Heart right ventricle (tissue), 16 donors: ENCODE measurements at regions not wholly inside any gene's neighbourhood (a gene's known extent, or its start where the extent isn't known, plus 50 kb on each side); places are given as distances from the start of the nearest gene placed in this dataset.

Experiments
- ATAC-seq, 8 donors: fragments of 200-7000 bp; cut with Tn5 transposase; one replicate each; pipeline ENCODE4 v1.9.1; 2020; ENCODE audit warnings: mild to moderate bottlenecking in 8 of 8, moderate library complexity in 8 of 8, moderate number of reproducible peaks in 1 of 8
- DNase-seq, 2 donors: peaks; one replicate each; pipeline ENCODE4 v3.0.0-alpha.2; 2020
- H3K27ac ChIP-seq, 10 donors: fragments of 200-600 bp; sonication (generic) in 2 of 10; one replicate each; pipeline versions ENCODE4 v1.5.0 to v1.8.0; 2020 to 2022; ENCODE audit warnings: mild to moderate bottlenecking in 3 of 10
- H3K27me3 ChIP-seq, 7 donors: fragments of 200-600 bp; one replicate each; pipeline ENCODE4 v1.8.0; 2021 to 2022; ENCODE audit warnings: mild to moderate bottlenecking in 2 of 7
- H3K36me3 ChIP-seq, 9 donors: fragments of 200-600 bp; sonication (generic) in 1 of 9; one replicate each; pipeline versions ENCODE4 v1.5.0 to v1.8.0; 2020 to 2022; ENCODE audit warnings: mild to moderate bottlenecking in 2 of 9
- H3K4me1 ChIP-seq, 9 donors: fragments of 200-600 bp; sonication (generic) in 1 of 9; one replicate each; pipeline versions ENCODE4 v1.5.0 to v1.8.0; 2020 to 2022; ENCODE audit warnings: mild to moderate bottlenecking in 4 of 9
- H3K4me3 ChIP-seq, 10 donors: fragments of 200-600 bp; sonication (generic) in 2 of 10; one replicate each; pipeline versions ENCODE4 v1.5.0 to v1.8.0; 2020 to 2022; ENCODE audit warnings: mild to moderate bottlenecking in 7 of 10, moderate library complexity in 2 of 10
- H3K9me3 ChIP-seq, 11 donors: fragments of 200-600 bp in 10 of 11; sonication (generic) in 2 of 11; one replicate each; pipeline versions ENCODE4 v1.5.0 to v1.8.0; 2013 to 2022; ENCODE audit warnings: mild to moderate bottlenecking in 2 of 11, control low read depth in 1 of 11, moderate library complexity in 1 of 11
- CTCF ChIP-seq, 9 donors: fragments of 200-600 bp; sonication (generic) in 2 of 9; IDR thresholded peaks; one replicate each; pipeline versions ENCODE4 v1.5.0 to v1.8.0; 2021 to 2022; ENCODE audit warnings: antibody characterized with exemption in 9 of 9, mild to moderate bottlenecking in 5 of 9, moderate library complexity in 1 of 9
- WGBS, 2 donors: extraction: QIAGEN DNeasy Blood & Tissue Kit; methylation state at CpG; one replicate each; pipeline ENCODE4 v1.1.7; 2013; ENCODE audit warnings: inconsistent platforms in 1 of 2; 5-methylcytosine and 5-hydroxymethylcytosine counted together
- intact Hi-C, 10 donors: fragments of 100-400 bp; cut with DNase I; formaldehyde crosslinking; loops; one replicate each; pipeline versions ENCODE4 v1.11.1 to v1.14.2; 2022
- donor health status: Arrhythmogenic right ventricular cardiomyopathy.
- donor health status: ischemic (EF 13 %, LVEDD 7.1; RV severe dilation, severe dysfunction).
- donor health status: healthy with polysubstance abuse.
- donor health status: DM: no; HTN: yes; CAD: no.
- donor health status: DM: no; HTN: no; CAD: no.
- donor health status: ischemic (EF 25% LVEDD 6.9; RV normal size, moderate dysfunction).
- donor health status: ischemic (EF 25% LVEDD 5.7; RV mildly dilated, moderate dysfunction).
- donor health status: healthy.
- donor health status: DM: yes; HTN: yes; CAD: no.
- donor health status: Ischemic cardiomyopathy.
- donor health status: ischemic (EF 35%, LVEDD 5.7; RV mildly dilated, moderate dysfunction).
- donor health status: nonischemic (EF 11% LVEDD 7.7; RV severe dilation, severe dysfunction).
- donor health status: DM: yes; HTN: yes; CAD: no.
- donor health status: PGD.
- donor health status: ischemic (EF 29% LVEDD 5.4; RV normal size, mild dysfunction).
- donor health status: nonischemic (EF 23%, LVEDD 6.1; RV moderate dilation, normal function).

GRCh38 chr2:146143971-146144370 is 1624.1 kb upstream of the ZEB2 start:
- WGBS, 2 donors = 90 to 97% methylated on average over 1 of the region's 1 CpG
- no peaks in the 10 kb centered on the region for H3K27me3 ChIP-seq
- H3K36me3 ChIP-seq = no peaks in the 10 kb centered on the region
- no peak for ATAC-seq
- no peak overlapping the region for H3K27ac ChIP-seq
- intact Hi-C loops = no loop called here
- no peak for DNase-seq
- no peak overlapping the region for H3K4me3 ChIP-seq
- H3K4me1 ChIP-seq = no peaks in the 10 kb centered on the region
- no peaks in the 10 kb centered on the region for H3K9me3 ChIP-seq
- no peak for TF ChIP-seq CTCF (IDR thresholded peaks at IDR 0.05)

- 77 to 86% methylated on average over 3 of the region's 3 CpGs for WGBS, 2 donors
- DNase-seq = no peak
- TF ChIP-seq CTCF (IDR thresholded peaks at IDR 0.05) = no peak
- no peaks in the 10 kb centered on the region for H3K9me3 ChIP-seq
- H3K27ac ChIP-seq = no peak overlapping the region
- ATAC-seq = no peak
- no peak overlapping the region for H3K4me3 ChIP-seq
- H3K4me1 ChIP-seq = no peaks in the 10 kb centered on the region
- H3K27me3 ChIP-seq = no peaks in the 10 kb centered on the region
- intact Hi-C loops = no loop called here
- H3K36me3 ChIP-seq = no peaks in the 10 kb centered on the region
Observed at GRCh38 chr2:146138820-146139219, 1618.9 kb upstream of the ZEB2 start.

- TF ChIP-seq CTCF (IDR thresholded peaks at IDR 0.05) = no peak
- Histone ChIP-seq H3K36me3 (no peaks in the 10 kb centered on the region), H3K4me3 (no peak overlapping the region), H3K9me3 (no peaks in the 10 kb centered on the region), H3K27ac (no peak overlapping the region), H3K27me3 (no peaks in the 10 kb centered on the region), H3K4me1 (no peaks in the 10 kb centered on the region)
- WGBS, 2 donors = 87 to 96% methylated on average over 1 of the region's 1 CpG
- DNase-seq (no peak), ATAC-seq (no peak)
- intact Hi-C loops = no loop called here
Observed at GRCh38 chr2:146135245-146135644, 1615.3 kb upstream of the ZEB2 start.

GRCh38 chr2:146131785-146132184 is 1611.9 kb upstream of the ZEB2 start:
- TF ChIP-seq CTCF (IDR thresholded peaks at IDR 0.05) = no peak
- WGBS, 2 donors = 82 to 84% methylated on average over 1 of the region's 1 CpG
- Histone ChIP-seq H3K27me3 (no peaks in the 10 kb centered on the region), H3K36me3 (no peaks in the 10 kb centered on the region), H3K27ac (no peak overlapping the region), H3K9me3 (peaks cover 0 to 4% (median 0%) of the 10 kb centered on the region in 11 donors), H3K4me1 (no peaks in the 10 kb centered on the region), H3K4me3 (no peak overlapping the region)
- DNase-seq (no peak), ATAC-seq (no peak)
- intact Hi-C loops = no loop called here

- Histone ChIP-seq H3K36me3 (no peaks in the 10 kb centered on the region), H3K27me3 (no peaks in the 10 kb centered on the region), H3K4me1 (no peaks in the 10 kb centered on the region), H3K4me3 (no peak overlapping the region), H3K9me3 (peaks cover 0 to 4% (median 0%) of the 10 kb centered on the region in 11 donors), H3K27ac (no peak overlapping the region)
- WGBS, 2 donors = 61 to 64% methylated on average over 2 of the region's 2 CpGs
- intact Hi-C loops = no loop called here
- no peak for TF ChIP-seq CTCF (IDR thresholded peaks at IDR 0.05)
- DNase-seq (no peak), ATAC-seq (no peak)
Observed at GRCh38 chr2:146131048-146131447, 1611.1 kb upstream of the ZEB2 start.
